GM10847 (cell line): ENCODE measurements at regions not wholly inside any gene's neighbourhood (a gene's known extent, or its start where the extent isn't known, plus 50 kb on each side); places are given as distances from the start of the nearest gene placed in this dataset.

Experiments
- POLR2A ChIP-seq: IDR thresholded peaks from 2 replicates; pipeline ENCODE4 v1.6.1; 2011; ENCODE audit not compliant: insufficient read length; ENCODE audit errors: extremely low read depth

GRCh38 chr10:31081937-31082840 lies 50.5 kb upstream of the ZNF438 start:
- no peak for TF ChIP-seq POLR2A

GRCh38 chr10:31083765-31084184 lies 52.1 kb upstream of the ZNF438 start:
- TF ChIP-seq POLR2A: no peak

- no peak for TF ChIP-seq POLR2A
Measured at GRCh38 chr10:31087011-31087410, 55.3 kb upstream of the ZNF438 start.

- TF ChIP-seq POLR2A: no peak
Measured at GRCh38 chr10:31087851-31088250, 56.2 kb upstream of the ZNF438 start.

GRCh38 chr10:31090894-31091607 lies 59.4 kb upstream of the ZNF438 start:
- TF ChIP-seq POLR2A: no peak

GRCh38 chr10:31095677-31096560 lies 64.3 kb upstream of the ZNF438 start:
- TF ChIP-seq POLR2A: no peak

- no peak for TF ChIP-seq POLR2A
Measured at GRCh38 chr10:31098046-31098445, 66.4 kb upstream of the ZNF438 start.

GRCh38 chr10:31099094-31099493 lies 67.4 kb upstream of the ZNF438 start:
- no peak for TF ChIP-seq POLR2A

- no peak for TF ChIP-seq POLR2A
Measured at GRCh38 chr10:31099664-31100063, 68.0 kb upstream of the ZNF438 start.

GRCh38 chr10:31100115-31100601 lies 68.5 kb upstream of the ZNF438 start:
- no peak for TF ChIP-seq POLR2A

- no peak for TF ChIP-seq POLR2A
Measured at GRCh38 chr10:31100662-31101061, 69.0 kb upstream of the ZNF438 start.

- no peak for TF ChIP-seq POLR2A
Measured at GRCh38 chr10:31101123-31101522, 69.5 kb upstream of the ZNF438 start.

- TF ChIP-seq POLR2A: no peak
Measured at GRCh38 chr10:31102421-31102820, 70.8 kb upstream of the ZNF438 start.

- TF ChIP-seq POLR2A: no peak
Measured at GRCh38 chr10:31103112-31103511, 71.4 kb upstream of the ZNF438 start.

- TF ChIP-seq POLR2A: no peak
Measured at GRCh38 chr10:31112961-31113360, 81.3 kb upstream of the ZNF438 start.
